ENCODE measurements at regions not wholly inside any gene's neighbourhood (a gene's known extent, or its start where the extent isn't known, plus 50 kb on each side); places are given as distances from the start of the nearest gene placed in this dataset.

DNA sequence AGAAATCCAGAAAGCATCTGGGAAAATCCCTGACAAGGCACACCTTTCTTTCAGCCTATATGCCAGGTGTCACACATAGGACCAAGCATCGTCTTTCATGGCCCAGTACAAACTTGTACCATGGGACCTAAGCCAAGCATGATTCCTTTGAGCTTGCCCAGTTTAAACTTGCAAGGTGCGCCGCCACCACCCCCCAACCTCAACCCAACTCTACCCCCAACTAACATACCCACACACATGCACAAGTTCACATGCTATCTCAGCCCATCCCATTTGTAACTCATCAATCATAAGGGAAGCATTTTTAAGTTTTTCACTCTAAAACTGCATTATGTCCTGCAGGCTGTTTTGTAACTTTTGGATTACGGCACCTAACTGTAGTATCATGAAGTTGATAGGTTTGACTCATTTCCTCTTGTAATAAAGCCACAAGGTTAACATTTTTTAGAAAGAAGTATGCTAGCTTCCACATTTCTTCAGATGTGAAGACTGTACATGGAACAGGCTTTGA, 145.9 kb upstream of the FST start:
- no peak for DNase-seq

DNA sequence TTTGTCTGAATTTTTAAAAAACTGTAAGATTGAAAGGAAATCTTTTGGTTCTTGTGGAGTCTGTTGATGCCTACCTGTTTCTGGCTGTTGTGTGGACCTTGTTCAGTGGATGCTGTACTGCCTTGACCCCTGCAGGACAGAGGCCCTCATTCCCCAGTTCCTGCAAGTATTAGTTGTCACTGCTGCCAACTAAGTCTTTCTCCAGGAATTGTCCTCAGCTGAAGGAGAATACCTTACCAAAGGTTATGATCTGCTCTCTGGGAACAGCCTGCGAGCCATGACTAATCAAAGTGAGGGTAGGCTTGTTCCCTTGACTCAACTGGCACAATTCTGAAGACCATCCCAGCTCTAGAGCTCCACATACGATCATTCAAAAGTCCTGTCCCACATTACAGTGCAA, 145.3 kb upstream of the FST start:
- no peak for DNase-seq

- no peak for DNase-seq
These were observed 142.6 kb upstream of the FST start for GRCh38 chr5:53337827-53338226.

DNA sequence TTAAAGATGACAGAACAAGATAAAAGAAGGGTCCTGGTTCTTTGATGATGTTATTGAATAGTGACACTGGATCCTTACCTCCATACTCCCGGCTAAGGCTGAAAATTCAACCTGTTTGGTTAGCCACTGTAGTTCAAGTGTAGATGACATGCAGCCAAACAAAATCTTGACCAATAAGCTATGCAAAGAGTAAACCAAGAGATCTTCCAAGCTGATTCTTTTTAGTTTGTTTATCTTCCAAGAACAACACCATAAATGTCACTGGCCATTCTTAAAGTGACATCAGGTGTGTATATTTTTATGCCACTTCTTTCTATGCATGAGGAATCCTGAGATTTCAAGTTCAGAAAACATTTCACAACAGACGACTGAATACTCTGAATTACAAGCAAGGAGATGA, 141.5 kb upstream of the FST start:
- no peak for DNase-seq

- no peak for DNase-seq
These were observed 140.4 kb upstream of the FST start for GRCh38 chr5:53339962-53340540.

DNA sequence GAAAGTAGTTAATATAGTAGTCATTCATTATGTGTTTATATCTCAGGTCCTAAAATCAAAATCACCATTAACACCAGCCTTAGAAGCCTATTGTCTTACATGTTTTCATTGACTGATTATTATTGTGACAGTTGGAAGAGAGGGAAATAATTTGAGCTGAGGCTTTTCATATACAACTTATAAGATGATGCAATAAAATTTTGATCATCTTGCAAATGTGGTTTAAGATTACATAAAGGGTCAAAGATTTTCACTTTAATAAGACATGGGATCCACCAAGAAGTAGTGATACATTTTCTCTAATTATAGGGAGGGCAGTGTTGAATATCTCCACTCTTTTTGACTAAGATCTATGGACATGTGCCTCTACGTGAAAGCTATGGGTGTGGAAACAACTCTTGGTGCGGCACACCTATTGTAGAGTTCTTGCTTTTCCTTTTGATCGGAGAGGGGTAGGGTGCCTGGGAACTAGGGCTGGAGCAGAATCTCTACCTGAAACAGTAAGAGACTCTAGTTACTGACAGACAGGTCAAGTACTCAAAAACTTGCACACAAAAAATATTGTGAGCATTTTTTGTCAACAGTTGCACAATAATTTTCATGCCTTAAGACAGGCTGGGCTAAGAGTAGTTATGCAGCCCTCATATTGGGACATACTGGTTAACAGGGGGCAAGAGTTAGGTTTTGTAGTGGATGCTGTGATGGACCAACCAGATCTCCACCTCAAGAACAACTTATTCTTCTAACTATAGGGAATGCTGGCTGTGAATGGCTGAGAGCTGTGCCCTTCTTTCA, 139.3 kb upstream of the FST start:
- no peak for DNase-seq

DNA sequence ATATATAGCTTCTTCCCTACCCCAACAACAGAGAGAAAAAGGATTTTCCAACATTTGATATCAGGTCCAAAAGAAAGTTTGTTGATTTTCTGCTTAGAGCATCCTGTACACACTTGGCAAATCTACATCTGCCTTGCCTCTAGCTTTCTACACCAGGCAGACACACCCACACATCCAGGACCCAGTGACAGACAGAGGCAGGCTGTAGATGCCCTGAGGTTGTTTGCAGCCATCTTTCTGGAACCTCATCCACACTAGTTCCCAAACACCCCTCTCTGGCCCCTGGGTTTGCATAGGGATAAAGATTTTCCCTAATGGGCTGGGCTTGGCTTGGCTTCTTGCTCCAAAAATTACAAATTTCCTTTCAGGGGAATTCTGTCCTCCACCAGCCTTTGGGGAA, 138.2 kb upstream of the FST start:
- DNase-seq, result no peak

DNA sequence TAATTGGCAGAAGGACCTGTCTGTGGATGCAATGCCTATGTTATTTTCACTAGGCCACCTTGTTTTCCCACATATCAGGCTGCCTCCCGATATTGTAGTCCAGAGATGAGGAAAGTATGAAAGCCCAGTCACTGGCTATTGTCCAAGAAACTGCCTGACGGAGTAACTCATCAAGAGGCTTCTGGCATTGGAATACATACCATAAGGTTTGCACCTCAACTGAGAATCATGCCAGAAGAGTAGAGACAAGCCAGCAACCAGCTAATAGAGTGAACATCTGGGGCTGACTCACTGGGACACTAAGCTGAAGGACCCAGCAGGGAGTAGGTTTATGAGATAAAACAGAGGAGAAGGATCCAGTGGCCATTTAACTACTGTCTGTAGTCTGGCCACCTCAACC, 137.2 kb upstream of the FST start:
- no peak for DNase-seq

GRCh38 chr5:53350368-53350767, 130.1 kb upstream of the FST start:
- DNase-seq, result no peak

DNA sequence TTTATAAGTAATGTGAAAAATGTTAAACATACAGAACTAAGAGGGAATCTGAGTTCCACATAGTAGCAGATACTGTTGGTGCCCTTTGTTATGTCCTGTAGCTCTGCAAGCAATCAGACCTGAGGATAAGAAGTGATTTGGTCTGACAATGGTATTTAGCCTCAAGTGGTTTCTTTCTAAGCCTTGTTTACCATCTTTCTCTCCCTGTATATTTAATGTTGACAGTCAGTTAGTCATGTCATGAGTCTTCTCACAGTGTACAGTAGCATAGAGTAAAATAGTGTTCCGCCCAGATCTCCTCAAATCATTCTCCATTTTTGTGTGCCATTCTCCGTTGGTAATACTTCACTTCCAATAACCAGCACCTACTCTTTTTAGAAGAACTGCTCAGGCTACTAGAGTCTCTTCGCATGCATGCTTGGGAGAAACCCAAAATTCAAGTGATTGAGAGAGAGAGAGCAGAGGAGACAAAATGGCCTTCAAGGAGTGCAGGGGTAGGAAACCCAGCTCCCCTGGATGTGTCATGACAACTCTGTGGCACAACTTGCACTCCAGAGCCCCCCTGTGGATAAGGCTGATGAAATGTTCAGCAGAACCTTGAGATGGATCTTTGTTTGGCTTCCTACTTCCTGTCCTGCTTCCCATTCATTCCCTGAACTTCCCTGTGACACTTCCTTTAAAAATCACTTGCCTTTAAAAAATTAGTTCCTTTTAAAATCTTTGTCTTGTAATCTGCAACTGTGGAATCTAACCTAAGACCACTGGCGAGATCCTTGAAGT, 129.2 kb upstream of the FST start:
- DNase-seq, result no peak

GRCh38 chr5:53355316-53355715, 125.1 kb upstream of the FST start:
- no peak for DNase-seq

DNA sequence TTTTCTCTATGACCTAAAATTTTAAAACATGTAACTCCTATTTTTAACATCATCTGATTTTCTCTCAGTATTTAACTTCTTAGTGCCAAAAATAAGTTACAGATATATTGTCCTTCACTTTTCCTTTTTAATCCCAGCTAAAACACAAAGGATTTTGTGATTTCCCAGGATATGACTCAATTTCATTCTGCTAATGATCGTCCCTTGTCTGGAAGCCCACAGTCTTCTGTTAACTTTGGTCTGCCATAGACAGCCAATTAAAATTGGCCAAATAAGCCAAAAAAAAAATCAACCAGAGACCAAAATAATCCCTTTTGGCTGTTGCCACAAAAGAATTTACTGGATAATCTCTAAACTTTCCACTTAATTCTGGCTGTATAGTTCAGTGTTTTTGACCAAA, 124.5 kb upstream of the FST start:
- DNase-seq, result no peak

- no peak for DNase-seq
These were observed 123.0 kb upstream of the FST start for GRCh38 chr5:53357439-53357838.

DNA sequence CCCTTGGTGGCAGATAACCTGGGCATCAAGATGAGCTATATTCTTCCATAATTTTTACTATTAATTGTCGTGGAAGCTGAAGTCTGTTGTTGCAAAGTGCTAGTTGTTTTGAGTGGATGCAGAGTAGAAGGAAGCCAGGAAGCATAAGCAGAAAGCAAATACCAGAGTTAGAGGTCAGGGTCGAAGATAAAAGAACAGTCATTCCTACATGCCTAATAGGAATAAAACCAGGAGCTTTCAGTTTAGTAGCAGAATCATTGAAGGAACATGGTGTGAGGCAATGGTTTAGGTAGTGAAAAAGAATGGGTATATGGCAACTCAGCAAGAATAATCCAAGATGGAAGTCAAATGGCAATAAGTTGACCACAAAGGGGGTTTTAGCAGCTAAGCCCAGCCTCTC, 121.6 kb upstream of the FST start:
- DNase-seq, result no peak

GRCh38 chr5:53359916-53360517, 120.4 kb upstream of the FST start:
- DNase-seq, result no peak

- no peak for DNase-seq
These were observed 119.6 kb upstream of the FST start for GRCh38 chr5:53360811-53361210.

DNA sequence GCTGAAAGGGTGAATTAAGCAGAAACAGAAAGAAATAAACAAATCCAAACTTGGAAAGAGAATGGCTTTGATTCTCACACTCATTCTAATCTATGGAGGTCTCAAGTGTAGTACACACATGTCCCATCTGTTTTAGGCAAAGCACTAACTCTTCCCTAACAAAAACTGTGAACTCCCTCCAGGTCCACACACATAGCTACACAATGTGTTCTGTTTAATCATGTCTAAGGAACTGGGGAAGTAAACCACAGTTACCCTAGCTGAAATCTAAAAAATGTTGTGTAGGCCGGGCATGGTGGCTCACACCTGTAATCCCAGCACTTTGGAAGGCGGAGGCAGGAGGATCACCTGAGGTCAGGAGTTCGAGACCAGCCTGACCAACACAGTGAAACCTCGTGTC, 118.7 kb upstream of the FST start:
- no peak for DNase-seq

DNA sequence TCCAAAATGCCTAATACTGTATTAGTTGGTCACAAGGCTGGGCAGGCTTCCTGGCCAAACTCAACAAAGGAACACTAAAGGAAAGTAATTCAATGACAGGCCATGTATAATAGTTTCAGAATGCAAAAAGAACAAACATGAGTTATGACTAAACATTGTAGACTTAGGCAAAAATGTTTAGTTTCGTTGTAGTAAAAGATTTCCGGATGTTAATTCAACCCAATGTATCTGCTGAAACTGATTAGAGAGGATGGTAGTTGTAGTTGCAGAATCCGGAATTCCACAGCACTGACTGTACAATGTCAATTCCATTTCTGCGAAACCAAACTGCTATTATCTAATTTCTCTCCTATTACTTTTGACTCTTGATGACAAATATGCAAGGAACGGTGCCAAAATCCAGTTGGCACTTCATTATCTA, 117.9 kb upstream of the FST start:
- DNase-seq, result no peak

DNA sequence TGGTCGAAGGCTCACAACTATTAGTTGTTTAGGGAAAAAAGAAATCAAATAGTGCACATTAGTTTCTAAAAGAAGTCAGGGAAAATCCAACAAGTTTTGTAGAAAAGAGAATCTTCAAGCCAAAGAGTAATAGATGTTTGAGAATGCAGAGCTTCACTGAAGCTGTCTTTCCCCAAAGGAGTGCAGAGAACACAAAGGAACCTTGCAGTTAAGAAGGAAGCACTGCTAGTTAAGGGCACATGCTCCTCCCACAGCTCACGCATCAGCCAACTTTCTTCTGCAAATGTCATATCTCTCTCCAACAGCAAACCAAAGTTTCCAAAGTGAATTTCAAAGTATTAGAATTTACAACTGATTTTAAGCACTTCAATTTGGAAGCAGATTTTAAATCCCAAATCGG, 116.4 kb upstream of the FST start:
- DNase-seq, result no peak

GRCh38 chr5:53366245-53366644, 114.2 kb upstream of the FST start:
- DNase-seq, result no peak

- DNase-seq, result no peak
These were observed 112.7 kb upstream of the FST start for GRCh38 chr5:53367727-53368126.

DNA sequence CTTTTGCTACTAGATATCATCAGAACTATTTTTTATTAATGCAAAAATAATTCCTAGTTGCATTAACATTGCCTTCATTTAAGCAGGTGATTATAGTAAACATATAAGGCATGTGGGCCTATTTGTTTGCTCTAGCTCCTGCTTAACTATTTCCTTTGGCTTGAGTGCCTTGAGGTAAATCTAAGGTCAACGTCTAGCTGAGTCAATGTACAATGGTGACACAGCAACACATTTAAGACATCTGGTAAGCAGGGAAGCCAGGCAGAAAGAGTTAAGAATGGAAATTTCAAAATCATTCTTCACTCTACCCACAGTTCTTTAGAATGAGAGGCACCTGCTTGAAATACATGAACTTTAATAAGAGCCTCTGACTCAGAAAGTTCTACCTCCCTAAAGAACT, 111.9 kb upstream of the FST start:
- DNase-seq, result no peak

DNA sequence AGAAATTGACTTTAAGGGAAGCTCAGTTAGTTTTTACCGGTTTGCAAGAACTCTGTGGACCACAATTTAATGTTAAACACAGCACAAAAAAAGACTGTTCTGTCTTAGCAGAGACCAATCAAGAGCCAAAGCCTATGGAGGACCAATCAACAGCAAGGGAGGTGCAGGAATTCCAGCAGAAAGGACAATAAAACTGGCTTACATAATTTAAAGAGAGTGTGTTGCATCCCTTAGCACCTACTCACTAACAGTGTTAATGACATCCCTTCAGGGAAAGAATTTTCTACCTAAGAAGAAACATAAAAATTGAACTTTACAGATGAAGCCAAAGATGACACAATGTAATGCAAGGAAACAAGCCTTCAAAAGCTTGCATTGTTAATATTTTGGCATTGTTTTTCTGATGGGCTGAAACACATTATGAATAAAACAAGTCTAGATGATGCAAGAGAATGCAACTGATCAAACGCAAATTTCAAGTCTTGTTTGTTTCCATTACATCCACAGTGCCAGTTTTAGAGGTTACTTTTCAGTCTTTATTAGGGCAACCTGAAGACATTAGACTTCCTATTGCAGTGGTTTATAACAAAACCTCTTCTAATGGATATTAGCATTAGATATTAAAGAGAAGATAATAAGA, 111.3 kb upstream of the FST start:
- no peak for DNase-seq
